GM19043 (cell line): ENCODE measurements at regions not wholly inside any gene's neighbourhood (a gene's known extent, or its start where the extent isn't known, plus 50 kb on each side); places are given as distances from the start of the nearest gene placed in this dataset.

Experiments
- ATAC-seq: cut with Tn5 transposase; IDR thresholded peaks from one replicate; pipeline ENCODE4 v1.9.1; 2021; ENCODE audit warnings: low read depth; ENCODE audit not compliant: unreplicated experiment

DNA sequence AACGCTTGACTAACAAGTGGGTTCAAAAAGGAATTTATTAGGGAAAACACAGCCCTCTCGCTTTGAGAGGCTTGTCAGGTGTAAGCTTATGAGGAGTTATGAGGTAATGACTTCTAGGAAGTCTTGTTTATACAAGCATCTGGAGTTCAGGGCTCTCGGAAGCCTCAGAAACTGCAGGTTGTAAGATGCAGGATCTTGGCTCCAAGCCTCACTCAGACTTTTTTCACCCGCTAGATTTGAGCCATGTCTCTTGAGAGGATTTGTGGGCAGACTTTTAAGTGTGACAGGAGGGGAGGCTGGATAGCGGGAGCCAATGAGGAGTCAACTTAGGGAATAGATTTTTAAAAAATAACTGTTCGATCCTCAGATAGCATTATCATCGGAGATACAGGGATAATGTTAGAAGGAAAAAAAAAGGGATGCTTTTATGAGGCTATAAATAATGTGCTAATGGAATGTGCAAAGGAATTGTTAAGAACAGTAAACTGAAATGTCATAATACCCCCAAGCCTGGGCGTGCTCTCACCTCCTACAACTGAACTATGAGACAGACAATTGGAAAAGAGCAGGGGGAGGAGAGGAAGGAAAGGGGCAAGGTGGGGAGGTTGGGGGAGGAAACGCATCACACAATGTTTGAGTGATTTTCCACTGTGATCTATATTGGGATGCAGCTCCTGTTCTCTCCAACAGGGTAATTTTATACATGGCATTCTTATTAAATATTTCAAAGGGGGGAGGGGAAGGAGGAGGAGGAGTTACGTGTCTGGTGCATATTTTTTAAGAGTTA, 107.4 kb upstream of the ESRRG start:
- ATAC-seq: no peak

DNA sequence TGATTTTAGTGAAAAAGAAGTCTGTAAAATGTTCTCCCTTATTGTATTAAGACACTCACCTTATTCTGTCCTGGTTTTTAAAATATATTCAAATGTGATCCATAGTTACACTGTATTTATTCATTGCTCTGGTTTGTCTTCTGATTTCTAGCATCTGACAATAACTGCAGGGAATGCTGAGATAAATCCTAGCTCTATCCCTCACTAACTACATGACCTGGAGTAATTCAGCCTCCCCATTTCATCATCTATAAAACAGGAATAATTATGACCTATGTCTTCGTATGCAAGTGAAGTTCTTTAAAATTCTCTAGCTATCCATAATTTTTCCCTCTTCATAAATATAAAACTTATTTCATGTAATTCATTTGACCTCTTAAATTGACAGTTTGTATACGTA, 104.0 kb upstream of the ESRRG start:
- no peak for ATAC-seq

GRCh38 chr1:216826646-216827045, 103.4 kb upstream of the ESRRG start:
- ATAC-seq: no peak

DNA sequence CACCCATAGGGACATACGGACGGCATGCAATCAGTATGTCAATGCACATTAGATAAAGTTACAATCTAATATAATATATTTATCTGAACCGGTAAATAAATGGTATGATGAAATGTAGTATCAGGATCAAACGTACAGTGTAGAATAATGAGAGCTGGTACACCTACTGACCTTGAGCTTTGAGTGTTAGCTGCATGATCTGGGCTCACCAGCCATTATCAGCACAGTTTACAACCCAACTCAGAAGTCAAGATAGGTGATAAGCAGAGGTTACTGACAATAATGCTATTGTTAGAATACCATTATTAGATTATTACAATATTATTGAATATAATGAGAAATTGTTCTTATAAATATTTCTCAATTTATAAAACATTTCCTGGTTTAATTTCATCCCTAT, 103.0 kb upstream of the ESRRG start:
- ATAC-seq: no peak

- no peak for ATAC-seq
Observed at GRCh38 chr1:216825557-216825956, 102.3 kb upstream of the ESRRG start.

DNA sequence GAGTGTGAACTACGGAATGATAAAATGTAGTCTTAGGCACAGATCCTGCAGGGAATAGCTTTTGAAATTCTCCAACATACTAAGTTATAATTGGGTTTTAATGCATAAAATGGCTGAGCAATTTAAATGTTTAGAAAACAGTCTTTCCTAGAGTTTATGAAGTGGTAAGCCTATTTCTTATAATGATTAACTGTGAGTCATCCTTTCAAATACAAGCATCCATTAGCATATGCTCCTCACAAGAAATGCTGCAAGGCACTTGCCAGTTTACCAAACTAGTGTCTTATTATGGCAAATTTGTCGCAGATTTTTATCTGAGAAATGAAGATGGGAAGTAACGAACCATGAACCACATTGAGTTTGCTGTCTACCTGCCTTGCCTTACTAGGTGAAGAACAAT, 101.3 kb upstream of the ESRRG start:
- ATAC-seq: no peak

GRCh38 chr1:216823731-216824130, 100.5 kb upstream of the ESRRG start:
- ATAC-seq: no peak

- ATAC-seq: no peak
Observed at GRCh38 chr1:216822480-216822879, 99.3 kb upstream of the ESRRG start.

- no peak for ATAC-seq
Observed at GRCh38 chr1:216820345-216820744, 97.1 kb upstream of the ESRRG start.

- no peak for ATAC-seq
Observed at GRCh38 chr1:216818284-216818683, 95.1 kb upstream of the ESRRG start.

DNA sequence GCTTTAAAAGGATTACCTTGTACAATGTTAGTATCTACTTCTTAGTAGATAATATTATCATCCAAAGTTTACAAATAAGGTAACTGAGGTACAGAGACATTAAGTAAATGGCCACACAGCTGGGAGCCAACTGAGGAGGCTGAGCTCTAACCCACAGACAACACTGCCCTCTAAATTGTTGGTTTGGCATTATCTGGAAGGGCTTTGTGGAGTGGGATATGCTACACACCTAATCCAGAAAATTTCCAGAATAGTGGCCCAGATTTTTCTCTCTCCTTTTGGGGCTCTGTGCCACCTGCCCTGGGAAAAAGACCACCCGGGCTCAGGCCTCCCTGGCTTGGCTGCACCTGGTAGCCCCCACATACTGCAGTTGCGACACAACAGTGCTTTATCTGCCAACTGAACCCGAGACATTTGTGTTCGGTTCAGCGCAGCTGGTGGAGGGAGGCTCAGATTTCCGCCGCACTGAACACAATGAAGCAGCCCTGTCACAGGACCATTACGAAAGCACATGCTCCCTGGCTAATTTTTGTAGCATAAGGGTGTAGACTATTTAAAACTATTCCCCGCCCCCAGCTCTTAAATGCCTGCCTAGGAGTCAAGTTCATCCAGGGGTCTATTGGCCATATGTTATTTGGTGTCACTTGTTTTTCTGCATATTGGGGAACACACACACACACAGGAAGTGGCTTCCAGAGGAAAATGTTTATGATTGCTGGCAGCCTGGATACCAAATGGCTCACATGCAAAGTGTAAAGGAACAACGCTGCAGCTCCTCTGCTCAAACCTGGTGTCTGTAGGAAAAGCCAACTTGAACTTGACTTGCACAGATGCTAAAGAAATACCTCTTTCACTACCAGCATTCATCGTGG, 92.3 kb upstream of the ESRRG start:
- ATAC-seq: no peak

- ATAC-seq: no peak
Observed at GRCh38 chr1:216814576-216815259, 91.5 kb upstream of the ESRRG start.

- no peak for ATAC-seq
Observed at GRCh38 chr1:216812966-216813365, 89.7 kb upstream of the ESRRG start.

DNA sequence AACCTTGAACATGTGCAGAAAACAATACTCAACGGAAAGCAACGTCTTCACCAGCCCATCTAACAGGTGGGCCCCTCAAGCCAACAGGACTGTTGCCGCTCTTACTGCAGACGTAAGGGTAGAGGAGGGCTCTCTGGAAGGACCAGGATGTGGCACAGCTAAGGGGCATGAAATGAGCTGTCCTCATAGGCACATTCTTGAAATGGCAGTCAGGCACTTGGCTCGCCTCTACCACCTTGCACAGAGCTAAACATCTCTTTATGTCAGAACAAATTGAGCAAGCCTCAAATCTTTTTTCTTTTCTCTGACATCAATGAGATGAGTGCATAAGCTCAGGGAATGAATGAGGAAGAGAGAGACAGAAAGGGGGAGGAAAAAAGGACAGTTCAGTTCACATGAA, 86.4 kb upstream of the ESRRG start:
- no peak for ATAC-seq

- no peak for ATAC-seq
Observed at GRCh38 chr1:216807696-216808095, 84.5 kb upstream of the ESRRG start.

GRCh38 chr1:216805953-216806352, 82.7 kb upstream of the ESRRG start:
- ATAC-seq: no peak

DNA sequence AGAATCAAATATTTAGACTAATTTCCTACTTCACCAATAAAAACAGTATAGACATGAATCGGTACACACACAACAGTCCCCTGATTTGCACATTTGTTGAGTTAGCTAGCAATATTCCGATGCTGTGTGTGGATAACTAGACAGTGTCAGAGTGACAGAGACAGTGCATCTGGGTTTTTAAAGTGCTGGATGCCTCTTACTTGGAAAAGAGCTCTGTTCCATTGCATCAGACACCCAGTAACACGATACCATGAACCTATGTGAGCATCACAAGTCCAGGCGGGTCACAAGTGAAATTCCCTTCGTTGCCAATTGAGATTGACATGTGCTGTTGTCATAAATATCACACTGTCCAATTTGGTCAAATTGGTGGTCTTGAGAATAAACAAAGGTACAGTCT, 82.0 kb upstream of the ESRRG start:
- ATAC-seq: no peak

DNA sequence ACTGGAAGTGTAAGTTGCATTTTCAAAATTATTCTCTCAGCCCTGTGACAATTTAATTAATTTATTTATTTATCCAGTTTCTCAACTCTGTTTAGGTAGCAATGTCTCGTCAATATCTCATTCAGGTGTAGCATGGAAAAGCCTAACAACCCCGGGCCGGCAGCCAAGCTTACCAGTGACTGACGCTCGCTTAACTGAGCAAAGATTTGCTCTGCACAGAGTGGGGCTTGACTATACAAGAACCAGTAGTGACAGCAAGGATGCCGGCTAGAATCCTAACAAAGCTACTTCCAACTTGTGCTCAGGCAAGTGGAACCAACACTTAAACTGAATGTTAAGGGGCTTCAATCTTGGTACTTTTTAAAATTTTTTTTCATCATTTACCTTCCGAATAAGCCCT, 80.9 kb upstream of the ESRRG start:
- ATAC-seq: no peak

- ATAC-seq: no peak
Observed at GRCh38 chr1:216794586-216794985, 71.4 kb upstream of the ESRRG start.

- no peak for ATAC-seq
Observed at GRCh38 chr1:216793973-216794372, 70.7 kb upstream of the ESRRG start.

DNA sequence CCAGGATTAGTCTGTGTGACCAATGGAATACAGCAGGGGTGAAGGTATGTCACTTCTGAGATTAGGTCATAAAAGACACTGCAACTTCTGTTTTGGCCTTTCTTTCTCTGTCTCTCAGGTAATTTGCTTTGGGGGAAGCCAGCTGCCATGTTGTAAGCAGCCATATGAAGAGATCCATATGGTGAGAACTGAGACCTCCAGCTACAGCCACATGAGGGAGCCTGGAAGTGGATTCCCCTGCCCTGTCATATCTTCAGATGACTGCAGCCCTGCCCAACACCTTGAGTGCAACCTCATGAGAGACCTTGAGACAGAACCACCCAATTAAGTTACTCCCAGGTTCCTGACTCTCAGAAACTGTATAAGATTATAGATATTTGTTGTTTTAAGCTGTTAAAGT, 70.1 kb upstream of the ESRRG start:
- no peak for ATAC-seq
